SK-N-SH treated with all-trans-retinoic acid at 6 μM for 48 hours (cell line): ENCODE measurements at regions not wholly inside any gene's neighbourhood (a gene's known extent, or its start where the extent isn't known, plus 50 kb on each side); places are given as distances from the start of the nearest gene placed in this dataset.

Experiments used
- ARNTL ChIP-seq: fragments of 450-650 bp; formaldehyde crosslinking; IDR thresholded peaks from 2 replicates; pipeline ENCODE4 v1.5.0; 2020; ENCODE audit warnings: low read depth, mild to moderate bottlenecking, moderate library complexity, borderline replicate concordance
- CSDC2 ChIP-seq: fragments of 250-450 bp; sonication (Bioruptor Pico); IDR thresholded peaks from 2 replicates; pipeline ENCODE4 v1.5.0; 2020; ENCODE audit warnings: mild to moderate bottlenecking, moderate library complexity
- PPARA ChIP-seq: fragments of 250-450 bp; sonication (Bioruptor Pico); IDR thresholded peaks from 2 replicates; pipeline ENCODE4 v1.5.0; 2020; ENCODE audit warnings: mild to moderate bottlenecking, borderline replicate concordance
- RARB ChIP-seq: fragments of 250-450 bp; sonication (Bioruptor Pico); IDR thresholded peaks from 2 replicates; pipeline ENCODE4 v1.8.0; 2021; ENCODE audit warnings: mild to moderate bottlenecking, moderate library complexity
- SNAI2 ChIP-seq: fragments of 250-450 bp; sonication (Bioruptor Pico); IDR thresholded peaks from 2 replicates; pipeline ENCODE4 v1.5.0; 2020; ENCODE audit warnings: mild to moderate bottlenecking, moderate library complexity
- TCF4 ChIP-seq: fragments of 250-450 bp; sonication (Bioruptor Pico); IDR thresholded peaks from 2 replicates; pipeline ENCODE4 v1.8.0; 2021; ENCODE audit warnings: mild to moderate bottlenecking, moderate library complexity, borderline replicate concordance
- ZFP3 ChIP-seq: fragments of 250-450 bp; sonication (Bioruptor Pico); IDR thresholded peaks from 2 replicates; pipeline ENCODE4 v1.5.0; 2020; ENCODE audit warnings: mild to moderate bottlenecking, moderate library complexity
- ZFP30 ChIP-seq: fragments of 450-650 bp; formaldehyde crosslinking; IDR thresholded peaks from 2 replicates; pipeline ENCODE4 v1.5.0; 2022; ENCODE audit warnings: mild to moderate bottlenecking, moderate library complexity
- ZNF565 ChIP-seq: fragments of 450-650 bp; formaldehyde crosslinking; conservative IDR thresholded peaks from 2 replicates; pipeline ENCODE4 v1.5.0; 2020; ENCODE audit warnings: low read depth, mild to moderate bottlenecking, moderate library complexity
- ZNF70 ChIP-seq: fragments of 450-650 bp; formaldehyde crosslinking; IDR thresholded peaks from 2 replicates; pipeline ENCODE4 v1.5.0; 2020; ENCODE audit warnings: mild to moderate bottlenecking, moderate library complexity
- ZNF8 ChIP-seq: fragments of 450-650 bp; formaldehyde crosslinking; IDR thresholded peaks from 2 replicates; pipeline ENCODE4 v1.5.0; 2020; ENCODE audit warnings: mild to moderate bottlenecking, moderate library complexity
- TF ChIP-seq, protein P1 (sequence below): fragments of 250-450 bp; sonication (Bioruptor Pico); IDR thresholded peaks from 2 replicates; pipeline ENCODE4 v1.8.0; 2020; ENCODE audit warnings: mild to moderate bottlenecking, moderate library complexity, borderline replicate concordance
- TF ChIP-seq, protein P2 (sequence below): fragments of 250-450 bp; sonication (Bioruptor Pico); IDR thresholded peaks from 2 replicates; pipeline ENCODE4 v1.5.1; 2020; ENCODE audit warnings: low read depth, mild to moderate bottlenecking, moderate library complexity
- TF ChIP-seq, protein P3 (sequence below): fragments of 250-450 bp; sonication (Bioruptor Pico); IDR thresholded peaks from 2 replicates; pipeline ENCODE4 v1.5.1; 2021; ENCODE audit warnings: mild to moderate bottlenecking, moderate library complexity

DNA sequence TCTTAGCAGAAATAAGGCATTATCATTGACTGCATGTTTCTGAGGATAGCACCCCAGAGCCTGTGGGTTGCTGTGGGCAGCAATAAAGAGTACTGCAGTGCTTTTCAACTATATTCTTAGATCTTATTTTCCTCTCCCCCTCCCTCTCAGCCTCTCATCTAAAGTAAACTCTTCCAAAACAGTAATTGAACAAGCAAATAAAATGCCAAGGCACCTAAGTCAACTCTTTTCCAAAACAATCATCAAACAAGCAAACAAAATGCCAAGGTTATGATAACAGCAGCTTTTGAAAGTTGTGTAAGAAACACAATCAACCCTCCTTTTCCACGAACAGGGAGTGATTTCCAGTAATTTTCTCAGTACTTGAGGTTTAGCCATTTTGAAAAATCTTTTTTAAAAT lies 1542.6 kb downstream of the AACS start:
- TF ChIP-seq ZNF8 (CRISPR knock-in tag): no peak
- TF ChIP-seq ZFP30 (CRISPR knock-in tag): no peak
- TF ChIP-seq, protein P1, sequence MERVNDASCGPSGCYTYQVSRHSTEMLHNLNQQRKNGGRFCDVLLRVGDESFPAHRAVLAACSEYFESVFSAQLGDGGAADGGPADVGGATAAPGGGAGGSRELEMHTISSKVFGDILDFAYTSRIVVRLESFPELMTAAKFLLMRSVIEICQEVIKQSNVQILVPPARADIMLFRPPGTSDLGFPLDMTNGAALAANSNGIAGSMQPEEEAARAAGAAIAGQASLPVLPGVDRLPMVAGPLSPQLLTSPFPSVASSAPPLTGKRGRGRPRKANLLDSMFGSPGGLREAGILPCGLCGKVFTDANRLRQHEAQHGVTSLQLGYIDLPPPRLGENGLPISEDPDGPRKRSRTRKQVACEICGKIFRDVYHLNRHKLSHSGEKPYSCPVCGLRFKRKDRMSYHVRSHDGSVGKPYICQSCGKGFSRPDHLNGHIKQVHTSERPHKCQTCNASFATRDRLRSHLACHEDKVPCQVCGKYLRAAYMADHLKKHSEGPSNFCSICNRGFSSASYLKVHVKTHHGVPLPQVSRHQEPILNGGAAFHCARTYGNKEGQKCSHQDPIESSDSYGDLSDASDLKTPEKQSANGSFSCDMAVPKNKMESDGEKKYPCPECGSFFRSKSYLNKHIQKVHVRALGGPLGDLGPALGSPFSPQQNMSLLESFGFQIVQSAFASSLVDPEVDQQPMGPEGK: no peak
- no peak for TF ChIP-seq ZNF565 (CRISPR knock-in tag)
- no peak for TF ChIP-seq ARNTL (CRISPR knock-in tag)
- no peak for TF ChIP-seq PPARA
- no peak for TF ChIP-seq CSDC2 (CRISPR knock-in tag)
- TF ChIP-seq, protein P2, sequence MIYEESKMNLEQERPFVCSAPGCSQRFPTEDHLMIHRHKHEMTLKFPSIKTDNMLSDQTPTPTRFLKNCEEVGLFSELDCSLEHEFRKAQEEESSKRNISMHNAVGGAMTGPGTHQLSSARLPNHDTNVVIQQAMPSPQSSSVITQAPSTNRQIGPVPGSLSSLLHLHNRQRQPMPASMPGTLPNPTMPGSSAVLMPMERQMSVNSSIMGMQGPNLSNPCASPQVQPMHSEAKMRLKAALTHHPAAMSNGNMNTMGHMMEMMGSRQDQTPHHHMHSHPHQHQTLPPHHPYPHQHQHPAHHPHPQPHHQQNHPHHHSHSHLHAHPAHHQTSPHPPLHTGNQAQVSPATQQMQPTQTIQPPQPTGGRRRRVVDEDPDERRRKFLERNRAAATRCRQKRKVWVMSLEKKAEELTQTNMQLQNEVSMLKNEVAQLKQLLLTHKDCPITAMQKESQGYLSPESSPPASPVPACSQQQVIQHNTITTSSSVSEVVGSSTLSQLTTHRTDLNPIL (CRISPR knock-in tag): no peak
- no peak for TF ChIP-seq ZFP3
- TF ChIP-seq TCF4 (CRISPR knock-in tag): no peak
- no peak for TF ChIP-seq RARB (CRISPR knock-in tag)
- TF ChIP-seq ZNF70 (CRISPR knock-in tag): no peak
- TF ChIP-seq SNAI2 (CRISPR knock-in tag): no peak
- TF ChIP-seq, protein P3, sequence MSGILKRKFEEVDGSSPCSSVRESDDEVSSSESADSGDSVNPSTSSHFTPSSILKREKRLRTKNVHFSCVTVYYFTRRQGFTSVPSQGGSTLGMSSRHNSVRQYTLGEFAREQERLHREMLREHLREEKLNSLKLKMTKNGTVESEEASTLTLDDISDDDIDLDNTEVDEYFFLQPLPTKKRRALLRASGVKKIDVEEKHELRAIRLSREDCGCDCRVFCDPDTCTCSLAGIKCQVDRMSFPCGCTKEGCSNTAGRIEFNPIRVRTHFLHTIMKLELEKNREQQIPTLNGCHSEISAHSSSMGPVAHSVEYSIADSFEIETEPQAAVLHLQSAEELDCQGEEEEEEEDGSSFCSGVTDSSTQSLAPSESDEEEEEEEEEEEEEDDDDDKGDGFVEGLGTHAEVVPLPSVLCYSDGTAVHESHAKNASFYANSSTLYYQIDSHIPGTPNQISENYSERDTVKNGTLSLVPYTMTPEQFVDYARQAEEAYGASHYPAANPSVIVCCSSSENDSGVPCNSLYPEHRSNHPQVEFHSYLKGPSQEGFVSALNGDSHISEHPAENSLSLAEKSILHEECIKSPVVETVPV (CRISPR knock-in tag): no peak
